Ectodermal cell (in vitro differentiated cells): ENCODE measurements at regions not wholly inside any gene's neighbourhood (a gene's known extent, or its start where the extent isn't known, plus 50 kb on each side); places are given as distances from the start of the nearest gene placed in this dataset.

ENCODE experiments used
- H3K27ac ChIP-seq: 2 replicates; pipeline ENCODE4 v1.7.0; 2013; ENCODE audit warnings: mild to moderate bottlenecking, low read depth, low read length; ENCODE audit not compliant: insufficient read depth, poor library complexity, severe bottlenecking
- H3K27me3 ChIP-seq: 2 replicates; pipeline ENCODE4 v1.7.0; 2013; ENCODE audit warnings: mild to moderate bottlenecking, low read length; ENCODE audit not compliant: insufficient read depth, control insufficient read depth, poor library complexity, severe bottlenecking
- H3K36me3 ChIP-seq: one replicate; pipeline ENCODE4 v1.7.0; 2013; ENCODE audit warnings: low read length; ENCODE audit not compliant: control insufficient read depth, insufficient read depth
- H3K4me1 ChIP-seq: one replicate; pipeline ENCODE4 v1.7.0; 2013; ENCODE audit warnings: low read length; ENCODE audit not compliant: control insufficient read depth, insufficient read depth
- H3K4me3 ChIP-seq: 2 replicates; pipeline ENCODE4 v1.7.0; 2013; ENCODE audit warnings: low read depth, low read length, control low read depth; ENCODE audit not compliant: insufficient read depth
- H3K9me3 ChIP-seq: 2 replicates; pipeline ENCODE4 v1.7.0; 2013; ENCODE audit warnings: mild to moderate bottlenecking, low read length, moderate library complexity; ENCODE audit not compliant: control insufficient read depth
- WGBS, 2 experiments: methylation state at CpG; one replicate each; pipeline ENCODE4 v1.1.7; 2013; ENCODE audit warnings: missing lambda C conversion rate in 2 of 2; 5-methylcytosine and 5-hydroxymethylcytosine counted together

- no peak overlapping the region for H3K4me3 ChIP-seq
- H3K36me3 ChIP-seq: no peaks in the 10 kb centered on the region
- no peak overlapping the region for H3K27ac ChIP-seq
- peaks cover 22% of the 10 kb centered on the region for H3K4me1 ChIP-seq
- WGBS, 2 experiments: 89 to 92% methylated on average over 4 of the region's 4 CpGs
- H3K27me3 ChIP-seq: no peaks in the 10 kb centered on the region
- H3K9me3 ChIP-seq: no peaks in the 10 kb centered on the region
These were observed 59.1 kb upstream of the TNFRSF19 start for GRCh38 chr13:23510979-23511735.

GRCh38 chr13:23512762-23513395, 57.3 kb upstream of the TNFRSF19 start:
- H3K9me3 ChIP-seq: no peaks in the 10 kb centered on the region
- H3K27ac ChIP-seq: no peak overlapping the region
- no peaks in the 10 kb centered on the region for H3K27me3 ChIP-seq
- WGBS, 2 experiments: 90 to 94% methylated on average over 3 to 4 of the region's 6 CpGs
- no peaks in the 10 kb centered on the region for H3K36me3 ChIP-seq
- H3K4me3 ChIP-seq: no peak overlapping the region
- peaks cover 16% of the 10 kb centered on the region for H3K4me1 ChIP-seq

GRCh38 chr13:23513455-23513854, 56.8 kb upstream of the TNFRSF19 start:
- WGBS, 2 experiments: 84 to 87% methylated on average over 3 of the region's 3 CpGs
- Histone ChIP-seq H3K27me3 (no peaks in the 10 kb centered on the region), H3K36me3 (no peaks in the 10 kb centered on the region), H3K4me3 (no peak overlapping the region), H3K9me3 (no peaks in the 10 kb centered on the region), H3K27ac (no peak overlapping the region), H3K4me1 (peaks cover 13% of the 10 kb centered on the region)

GRCh38 chr13:23514076-23514475, 56.1 kb upstream of the TNFRSF19 start:
- no peaks in the 10 kb centered on the region for H3K36me3 ChIP-seq
- H3K27me3 ChIP-seq: no peaks in the 10 kb centered on the region
- no peak overlapping the region for H3K27ac ChIP-seq
- H3K9me3 ChIP-seq: no peaks in the 10 kb centered on the region
- WGBS, 2 experiments: 93 to 96% methylated on average over 4 of the region's 4 CpGs
- peaks cover 13% of the 10 kb centered on the region for H3K4me1 ChIP-seq
- H3K4me3 ChIP-seq: no peak overlapping the region

GRCh38 chr13:23515116-23515515, 55.1 kb upstream of the TNFRSF19 start:
- Histone ChIP-seq H3K4me3 (no peak overlapping the region), H3K27me3 (no peaks in the 10 kb centered on the region), H3K36me3 (no peaks in the 10 kb centered on the region), H3K4me1 (peaks cover 13% of the 10 kb centered on the region), H3K27ac (no peak overlapping the region), H3K9me3 (no peaks in the 10 kb centered on the region)
- WGBS, 2 experiments: 93 to 97% methylated on average over 2 of the region's 2 CpGs

GRCh38 chr13:23516190-23516589, 54.0 kb upstream of the TNFRSF19 start:
- WGBS, 2 experiments: 70 to 76% methylated on average over 3 of the region's 3 CpGs
- Histone ChIP-seq H3K9me3 (no peaks in the 10 kb centered on the region), H3K4me3 (no peak overlapping the region), H3K27me3 (no peaks in the 10 kb centered on the region), H3K27ac (no peak overlapping the region), H3K4me1 (peaks cover 10% of the 10 kb centered on the region), H3K36me3 (no peaks in the 10 kb centered on the region)

GRCh38 chr13:23516702-23517101, 53.5 kb upstream of the TNFRSF19 start:
- Histone ChIP-seq H3K27ac (no peak overlapping the region), H3K9me3 (no peaks in the 10 kb centered on the region), H3K36me3 (no peaks in the 10 kb centered on the region), H3K4me3 (no peak overlapping the region), H3K27me3 (no peaks in the 10 kb centered on the region), H3K4me1 (peaks cover 6% of the 10 kb centered on the region)
- WGBS, 2 experiments: 91 to 93% methylated on average over 2 of the region's 2 CpGs

GRCh38 chr13:23518231-23518630, 52.0 kb upstream of the TNFRSF19 start:
- Histone ChIP-seq H3K27ac (no peak overlapping the region), H3K27me3 (no peaks in the 10 kb centered on the region), H3K4me3 (no peak overlapping the region), H3K4me1 (peaks cover 6% of the 10 kb centered on the region), H3K36me3 (no peaks in the 10 kb centered on the region), H3K9me3 (no peaks in the 10 kb centered on the region)
- WGBS, 2 experiments: 94 to 96% methylated on average over 3 of the region's 3 CpGs
